ENCODE measurements at regions not wholly inside any gene's neighbourhood (a gene's known extent, or its start where the extent isn't known, plus 50 kb on each side); places are given as distances from the start of the nearest gene placed in this dataset.

DNA sequence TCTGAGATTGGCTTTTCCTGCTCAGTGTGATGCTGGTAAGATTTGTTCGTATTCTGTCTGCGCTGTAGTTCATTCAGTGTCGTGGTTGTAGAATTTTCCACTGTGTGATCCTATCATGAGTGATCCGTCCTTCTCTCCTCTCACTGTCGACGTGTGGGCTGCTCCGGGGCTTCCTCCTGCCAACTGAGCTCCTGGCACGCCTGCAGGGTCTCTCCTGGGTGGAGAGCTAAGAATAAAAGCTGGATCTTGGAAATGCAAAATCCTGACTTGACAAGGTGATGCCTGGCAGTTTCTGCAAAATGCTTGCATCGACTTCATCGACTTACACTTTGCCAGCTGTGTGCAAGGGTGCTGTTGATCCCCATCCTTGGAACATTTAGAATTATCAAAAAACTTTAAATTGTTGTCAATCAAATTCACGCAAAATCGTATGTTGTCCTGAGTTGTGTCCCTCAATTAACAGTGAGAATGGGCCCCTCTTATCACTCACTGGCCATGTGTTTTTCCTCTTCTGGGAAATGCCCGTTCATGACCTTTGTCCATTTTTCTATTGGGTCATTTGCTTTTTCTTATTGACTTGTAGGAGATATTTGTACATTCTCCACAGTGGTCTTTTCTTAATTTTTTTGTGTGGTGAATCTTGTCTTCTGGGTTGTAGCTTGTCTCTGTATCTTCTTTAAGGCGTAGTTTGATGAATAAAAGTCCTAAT lies 125.5 kb downstream of the CRYAA start:
- Histone ChIP-seq H3K4me3 (no peak overlapping the region), H3K27me3 (replicated peaks) (no peaks in the 10 kb centered on the region), H3K9me3 (replicated peaks) (no peaks in the 10 kb centered on the region; the same call in 1 of the 2 replicates), H3K27ac (no peak overlapping the region), H3K36me3 (no peaks in the 10 kb centered on the region), H3K4me1 (replicated peaks) (no peaks in the 10 kb centered on the region)
- DNase-seq (ENCODE audit: low read depth in 1 of 2, low spot score in 2 of 2) = no peak

- H3K4me1 ChIP-seq (replicated peaks) = no peaks in the 10 kb centered on the region
- H3K27ac ChIP-seq = no peak overlapping the region
- H3K36me3 ChIP-seq = no peaks in the 10 kb centered on the region
- H3K9me3 ChIP-seq (replicated peaks) = no peaks in the 10 kb centered on the region; the same call in 1 of the 2 replicates
- H3K27me3 ChIP-seq (replicated peaks) = no peaks in the 10 kb centered on the region
- H3K4me3 ChIP-seq = no peak overlapping the region
- DNase-seq (ENCODE audit: low read depth in 1 of 2, low spot score in 2 of 2) = no peak
Observed at GRCh38 chr21:43292866-43293142, 124.0 kb downstream of the CRYAA start.

DNA sequence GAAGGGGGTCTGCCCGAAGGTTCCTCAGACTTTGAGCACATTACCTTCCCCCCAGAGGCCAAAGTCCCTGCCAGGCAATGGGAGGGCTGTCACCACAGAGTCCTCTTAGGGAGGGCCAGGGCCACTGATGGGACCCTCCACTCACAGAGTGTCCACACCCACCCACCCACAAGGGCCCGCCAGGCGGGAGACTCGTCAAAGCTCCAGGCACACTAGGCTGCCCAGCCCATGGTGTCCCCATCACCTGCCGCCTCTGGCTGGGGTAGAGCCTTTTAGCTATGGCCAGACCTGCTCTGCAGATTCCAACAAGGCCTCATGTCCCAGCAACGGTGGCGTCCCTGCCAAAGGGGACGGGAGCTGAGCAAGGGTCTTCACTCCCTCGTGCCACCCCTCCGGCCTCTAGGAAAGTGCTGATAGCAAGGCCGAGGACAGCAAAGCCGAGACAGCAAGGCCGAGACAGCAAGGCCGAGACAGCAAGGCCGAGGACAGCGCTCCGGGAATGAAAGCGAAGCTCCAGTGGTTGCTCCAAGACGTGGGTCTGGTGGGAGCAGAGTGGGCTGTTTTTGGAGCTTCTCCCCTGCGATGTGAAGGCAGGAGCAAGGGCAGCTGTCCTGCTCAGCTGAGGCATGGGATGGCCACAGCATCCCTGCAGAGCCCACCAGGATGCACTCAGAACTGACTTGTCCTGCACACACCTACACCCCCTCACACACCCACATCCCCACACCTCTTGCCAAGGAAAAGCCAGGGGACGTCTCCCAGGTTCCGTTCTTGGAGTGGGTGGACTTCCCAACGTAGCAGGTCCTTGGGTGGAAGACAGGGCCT lies 123.4 kb downstream of the CRYAA start:
- Histone ChIP-seq H3K27ac (no peak overlapping the region), H3K27me3 (replicated peaks) (no peaks in the 10 kb centered on the region), H3K9me3 (replicated peaks) (no peaks in the 10 kb centered on the region; the same call in 1 of the 2 replicates), H3K36me3 (no peaks in the 10 kb centered on the region), H3K4me3 (no peak overlapping the region), H3K4me1 (replicated peaks) (no peaks in the 10 kb centered on the region)
- no peak for DNase-seq (ENCODE audit: low read depth in 1 of 2, low spot score in 2 of 2)

DNA sequence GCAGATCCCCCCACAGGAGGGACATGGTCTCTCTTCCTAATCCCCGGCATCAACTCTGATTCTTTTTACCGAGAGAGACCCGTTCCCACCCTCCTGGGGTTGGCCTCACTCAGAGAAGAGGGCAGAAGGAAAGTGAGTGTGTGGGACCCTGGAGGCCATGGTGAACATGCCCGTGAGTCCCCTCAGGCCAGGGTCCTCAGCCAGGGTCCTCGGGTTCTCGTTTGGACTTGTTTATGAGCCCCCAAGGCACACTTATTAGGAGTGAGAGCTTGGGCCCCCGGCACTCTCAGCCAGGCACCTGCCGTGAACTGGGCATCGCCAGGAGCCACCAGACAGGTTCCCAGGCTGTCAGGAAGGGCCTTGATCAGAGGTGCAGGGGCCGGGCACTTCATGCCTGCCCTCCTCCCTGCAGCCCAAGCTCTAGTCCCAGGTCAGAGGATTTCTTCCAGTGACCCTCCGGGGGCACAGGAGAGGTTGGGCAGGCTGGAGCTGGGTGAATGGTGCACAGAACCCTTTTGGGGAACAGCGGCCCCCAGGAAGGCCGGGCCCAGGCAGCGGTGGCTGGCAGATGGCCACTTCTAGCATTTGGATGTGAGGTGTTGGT lies 122.6 kb downstream of the CRYAA start:
- H3K27me3 ChIP-seq (replicated peaks) = no peaks in the 10 kb centered on the region
- H3K9me3 ChIP-seq (replicated peaks) = no peaks in the 10 kb centered on the region; the same call in 1 of the 2 replicates

GRCh38 chr21:43290421-43291346 lies 121.9 kb downstream of the CRYAA start:
- H3K27me3 ChIP-seq (replicated peaks) = no peaks in the 10 kb centered on the region
- H3K36me3 ChIP-seq = no peaks in the 10 kb centered on the region
- no peak for DNase-seq (ENCODE audit: low read depth in 1 of 2, low spot score in 2 of 2)
- H3K9me3 ChIP-seq (replicated peaks) = no peaks in the 10 kb centered on the region; the same call in 1 of the 2 replicates
- H3K4me1 ChIP-seq (replicated peaks) = no peaks in the 10 kb centered on the region
- no peak overlapping the region for H3K27ac ChIP-seq
- H3K4me3 ChIP-seq = no peak overlapping the region

More for the DNA sequence above, 122.6 kb downstream of the CRYAA start:
- H3K4me1 ChIP-seq (replicated peaks) = no peaks in the 10 kb centered on the region
- H3K27ac ChIP-seq = no peak overlapping the region
- DNase-seq (ENCODE audit: low read depth in 1 of 2, low spot score in 2 of 2) = no peak
- no peak overlapping the region for H3K4me3 ChIP-seq
- no peaks in the 10 kb centered on the region for H3K36me3 ChIP-seq

DNA sequence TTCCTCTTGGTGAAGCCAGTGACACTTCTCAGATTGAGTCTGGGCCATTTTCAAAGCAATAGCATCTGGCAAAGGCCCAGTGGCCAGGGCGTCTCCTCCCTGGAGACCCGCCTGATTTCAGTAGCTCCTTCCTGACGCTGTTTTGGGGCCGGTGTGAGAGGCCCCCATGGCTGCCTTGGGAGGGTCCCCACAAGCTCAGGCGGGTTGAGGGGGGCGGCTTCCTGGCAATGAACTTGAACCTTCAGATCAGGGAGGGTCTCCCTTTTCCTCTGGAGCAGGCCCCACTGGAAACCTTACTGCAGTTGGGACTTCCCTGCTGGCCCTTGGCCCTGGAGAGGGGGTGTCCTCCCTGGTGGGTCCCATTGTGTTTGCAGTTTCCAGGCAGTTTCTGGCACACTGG lies 121.2 kb downstream of the CRYAA start:
- Histone ChIP-seq H3K27ac (no peak overlapping the region), H3K9me3 (replicated peaks) (no peaks in the 10 kb centered on the region), H3K36me3 (no peaks in the 10 kb centered on the region), H3K4me3 (no peak overlapping the region), H3K27me3 (replicated peaks) (no peaks in the 10 kb centered on the region), H3K4me1 (replicated peaks) (no peaks in the 10 kb centered on the region)
- DNase-seq (ENCODE audit: low read depth in 1 of 2, low spot score in 2 of 2) = no peak

GRCh38 chr21:43289442-43289841 lies 120.6 kb downstream of the CRYAA start:
- no peak overlapping the region for H3K27ac ChIP-seq
- H3K9me3 ChIP-seq (replicated peaks) = no peaks in the 10 kb centered on the region
- no peaks in the 10 kb centered on the region for H3K36me3 ChIP-seq
- H3K4me3 ChIP-seq = no peak overlapping the region
- no peaks in the 10 kb centered on the region for H3K4me1 ChIP-seq (replicated peaks)
- H3K27me3 ChIP-seq (replicated peaks) = no peaks in the 10 kb centered on the region
- DNase-seq (ENCODE audit: low read depth in 1 of 2, low spot score in 2 of 2) = no peak

- no peak for DNase-seq (ENCODE audit: low read depth in 1 of 2, low spot score in 2 of 2)
- no peaks in the 10 kb centered on the region for H3K27me3 ChIP-seq (replicated peaks)
Observed at GRCh38 chr21:43287795-43288755, 119.3 kb downstream of the CRYAA start.

GRCh38 chr21:43287111-43287760 lies 118.4 kb downstream of the CRYAA start:
- Histone ChIP-seq H3K4me1 (replicated peaks) (no peaks in the 10 kb centered on the region), H3K27me3 (replicated peaks) (no peaks in the 10 kb centered on the region), H3K4me3 (no peak overlapping the region), H3K36me3 (no peaks in the 10 kb centered on the region), H3K27ac (no peak overlapping the region), H3K9me3 (replicated peaks) (no peaks in the 10 kb centered on the region)
- no peak for DNase-seq (ENCODE audit: low read depth in 1 of 2, low spot score in 2 of 2)

More at GRCh38 chr21:43287795-43288755, 119.3 kb downstream of the CRYAA start:
- no peaks in the 10 kb centered on the region for H3K36me3 ChIP-seq
- H3K27ac ChIP-seq = no peak overlapping the region
- H3K9me3 ChIP-seq (replicated peaks) = no peaks in the 10 kb centered on the region
- H3K4me1 ChIP-seq (replicated peaks) = no peaks in the 10 kb centered on the region
- no peak overlapping the region for H3K4me3 ChIP-seq

- no peak overlapping the region for H3K4me3 ChIP-seq
- DNase-seq (ENCODE audit: low read depth in 1 of 2, low spot score in 2 of 2) = no peak
- no peaks in the 10 kb centered on the region for H3K27me3 ChIP-seq (replicated peaks)
- no peak overlapping the region for H3K27ac ChIP-seq
- H3K9me3 ChIP-seq (replicated peaks) = no peaks in the 10 kb centered on the region
- no peaks in the 10 kb centered on the region for H3K36me3 ChIP-seq
- no peaks in the 10 kb centered on the region for H3K4me1 ChIP-seq (replicated peaks)
Observed at GRCh38 chr21:43286196-43286595, 117.4 kb downstream of the CRYAA start.

DNA sequence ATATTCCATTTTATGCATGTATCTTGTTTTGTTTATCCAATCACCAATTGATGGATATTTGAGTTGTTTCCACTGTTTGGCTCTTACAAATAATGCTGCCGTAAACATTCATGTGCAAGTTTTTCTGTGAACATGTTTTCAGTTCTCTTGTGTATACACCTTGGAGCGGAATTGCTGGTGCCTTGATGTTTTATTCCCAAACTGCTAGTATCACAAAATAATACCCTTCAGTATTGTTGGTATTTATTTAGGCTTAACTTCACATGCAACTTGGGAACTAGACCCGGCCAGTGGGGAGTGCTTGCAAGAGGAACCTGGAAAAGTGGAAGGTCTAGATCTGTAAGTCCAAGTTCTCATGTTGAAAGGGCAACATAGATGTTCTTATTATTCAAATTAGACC lies 115.9 kb downstream of the CRYAA start:
- Histone ChIP-seq H3K4me3 (no peak overlapping the region), H3K36me3 (no peaks in the 10 kb centered on the region), H3K27me3 (replicated peaks) (no peaks in the 10 kb centered on the region), H3K9me3 (replicated peaks) (no peaks in the 10 kb centered on the region), H3K27ac (no peak overlapping the region), H3K4me1 (replicated peaks) (no peaks in the 10 kb centered on the region)
- no peak for DNase-seq (ENCODE audit: low read depth in 1 of 2, low spot score in 2 of 2)

GRCh38 chr21:43284238-43284637 lies 115.4 kb downstream of the CRYAA start:
- DNase-seq (ENCODE audit: low read depth in 1 of 2, low spot score in 2 of 2) = no peak
- no peaks in the 10 kb centered on the region for H3K27me3 ChIP-seq (replicated peaks)
- H3K4me3 ChIP-seq = no peak overlapping the region
- no peak overlapping the region for H3K27ac ChIP-seq
- H3K9me3 ChIP-seq (replicated peaks) = no peaks in the 10 kb centered on the region
- H3K4me1 ChIP-seq (replicated peaks) = no peaks in the 10 kb centered on the region
- no peaks in the 10 kb centered on the region for H3K36me3 ChIP-seq
